Left lobe of liver (tissue), 2 donors: ENCODE measurements at regions not wholly inside any gene's neighbourhood (a gene's known extent, or its start where the extent isn't known, plus 50 kb on each side); places are given as distances from the start of the nearest gene placed in this dataset.
A peak's percentile ranks its signal among the peaks of the same experiment; 100 is the strongest.

Experiments
- ATAC-seq: fragments of 200-7000 bp; cut with Tn5 transposase; one replicate; pipeline ENCODE4 v1.9.1; 2020; ENCODE audit warnings: mild to moderate bottlenecking, moderate library complexity
- DNase-seq: peaks from one replicate; pipeline ENCODE4 v3.0.0-alpha.2; 2020; ENCODE audit warnings: low spot score
- donor health status: DM: no; HTN: no; CAD: no; lungs with moderate emphysema.
- donor health status: DM: no; HTN: yes; CAD: no.

GRCh38 chrX:147680251-147680650 lies 231.5 kb upstream of the FMR1 start:
- DNase-seq (no peak), ATAC-seq (no peak)

DNA sequence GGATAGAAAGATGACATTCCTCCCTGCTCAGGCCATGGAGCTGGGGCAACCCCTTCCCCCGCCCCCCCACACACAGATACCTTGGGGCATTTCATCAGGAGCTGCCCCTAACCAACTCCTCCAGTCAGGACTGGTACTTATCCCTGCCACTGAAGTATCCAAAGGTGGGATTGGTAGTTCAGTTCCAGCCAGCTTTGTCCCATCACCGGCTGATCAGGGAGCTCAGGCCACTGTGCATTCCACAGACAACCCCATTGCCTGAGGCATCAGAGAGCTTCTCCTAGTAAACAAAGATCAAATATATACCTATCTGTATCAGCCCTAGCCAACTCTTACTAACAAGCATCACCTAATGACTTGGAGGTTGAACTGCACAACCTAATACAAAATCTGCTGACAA lies 218.2 kb upstream of the FMR1 start:
- DNase-seq: no peak
- ATAC-seq: no peak

GRCh38 chrX:147699061-147699460 lies 212.7 kb upstream of the FMR1 start:
- no peak for ATAC-seq
- DNase-seq: no peak

GRCh38 chrX:147710301-147710700 lies 201.4 kb upstream of the FMR1 start:
- DNase-seq (no peak), ATAC-seq (no peak)

DNA sequence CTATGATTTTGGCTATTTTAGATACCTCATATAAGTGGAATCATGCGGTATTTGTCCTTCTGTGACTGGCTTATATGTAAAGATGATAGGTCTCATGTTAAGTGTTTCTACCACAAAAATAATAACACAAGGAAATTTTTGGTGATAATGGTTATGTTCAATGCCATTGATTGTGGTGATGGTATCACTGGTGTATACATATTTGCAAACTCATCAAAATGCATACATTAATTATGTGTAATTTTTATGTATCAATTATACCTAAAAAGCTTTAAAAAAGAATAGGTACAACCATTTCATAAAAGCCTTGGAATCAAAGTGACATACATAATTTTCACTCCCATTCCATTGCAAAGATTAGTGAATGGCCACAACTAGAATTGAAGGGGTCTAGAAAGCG lies 178.3 kb upstream of the FMR1 start:
- DNase-seq (no peak), ATAC-seq (no peak)

GRCh38 chrX:147735364-147735763 lies 176.4 kb upstream of the FMR1 start:
- no peak for DNase-seq
- ATAC-seq: no peak

- DNase-seq: no peak
- ATAC-seq: no peak
These were observed 175.7 kb upstream of the FMR1 start for GRCh38 chrX:147736045-147736444.

- no peak for ATAC-seq
- no peak for DNase-seq
These were observed 174.0 kb upstream of the FMR1 start for GRCh38 chrX:147737690-147738089.

DNA sequence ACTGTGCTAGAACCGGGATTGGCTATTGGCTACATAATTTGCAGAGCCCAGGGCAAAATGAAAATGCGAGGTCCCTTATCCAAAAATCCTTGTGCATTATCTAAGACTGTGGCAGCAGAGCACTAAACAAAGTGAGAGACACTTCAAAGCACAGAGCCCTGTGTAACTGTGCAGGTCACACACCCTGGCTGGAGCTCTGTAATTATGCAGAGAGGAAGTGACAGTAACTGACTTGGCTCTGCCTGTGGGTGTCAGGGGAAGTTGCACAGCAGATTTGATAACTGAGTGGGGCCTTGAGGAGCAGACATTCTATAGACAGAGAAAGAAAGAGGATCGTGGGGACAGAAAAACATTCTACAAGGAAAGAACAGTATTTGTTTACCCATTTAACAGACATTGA lies 173.5 kb upstream of the FMR1 start:
- DNase-seq (no peak), ATAC-seq (no peak)

- no peak for DNase-seq
- no peak for ATAC-seq
These were observed 172.5 kb upstream of the FMR1 start for GRCh38 chrX:147739196-147739595.

GRCh38 chrX:147741776-147742175 lies 169.9 kb upstream of the FMR1 start:
- ATAC-seq (no peak), DNase-seq (no peak)

DNA sequence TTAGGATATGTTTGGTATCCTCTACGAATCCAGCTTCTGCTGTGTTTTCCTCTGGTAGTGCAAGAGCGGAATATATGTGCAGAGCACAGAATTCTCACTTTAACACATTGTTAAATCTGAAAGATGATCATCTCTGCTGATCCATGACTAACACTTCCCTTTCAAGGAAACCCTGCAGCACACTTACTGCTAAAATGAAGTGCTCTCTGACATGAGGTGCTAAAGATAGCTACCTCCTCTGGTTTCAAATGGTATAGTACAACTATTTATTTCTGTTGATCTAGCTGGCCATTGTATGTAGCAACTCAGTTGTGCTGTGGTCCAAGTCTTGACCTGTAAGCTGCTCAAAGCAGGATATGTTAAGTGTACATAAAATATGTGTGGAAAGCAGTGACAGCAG lies 162.4 kb upstream of the FMR1 start:
- DNase-seq (no peak), ATAC-seq (no peak)

DNA sequence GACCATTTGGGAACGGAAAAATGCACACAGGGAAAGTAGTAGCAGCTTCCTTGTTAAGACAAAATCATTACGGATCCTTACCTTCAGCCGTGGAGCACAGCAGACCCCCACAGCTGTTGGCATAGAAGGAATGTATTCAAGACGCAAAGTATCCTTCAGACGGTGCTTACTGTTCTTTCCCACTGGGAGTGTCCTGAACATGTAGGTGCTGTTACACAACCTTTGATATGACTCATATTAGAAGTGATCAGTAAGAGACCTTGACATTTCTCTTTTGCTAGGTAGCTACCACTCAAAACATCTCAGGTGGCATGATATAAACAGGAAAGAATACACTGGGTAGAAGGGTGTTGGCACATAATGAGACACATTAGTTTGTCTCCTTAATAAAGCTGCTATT lies 154.0 kb upstream of the FMR1 start:
- ATAC-seq (no peak), DNase-seq (no peak)

DNA sequence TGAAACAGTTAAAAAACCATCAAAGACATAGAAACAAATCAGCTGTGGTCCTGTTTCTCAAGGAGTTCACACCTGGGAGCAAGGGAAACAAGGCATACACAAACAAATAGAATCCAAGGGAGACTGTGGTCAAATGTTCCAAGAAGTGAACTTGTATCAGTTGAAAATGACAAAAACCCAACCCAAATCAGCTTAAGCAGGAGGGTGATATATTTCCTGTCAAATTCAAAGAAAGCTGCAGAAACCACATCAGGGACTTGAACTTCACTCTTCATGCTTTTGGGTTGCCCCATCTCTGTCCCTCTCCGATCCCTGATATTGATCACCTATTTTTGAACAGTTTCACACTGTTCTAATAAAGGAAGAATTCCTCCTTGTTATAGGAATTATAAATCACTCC lies 148.6 kb upstream of the FMR1 start:
- no peak for ATAC-seq
- no peak for DNase-seq

DNA sequence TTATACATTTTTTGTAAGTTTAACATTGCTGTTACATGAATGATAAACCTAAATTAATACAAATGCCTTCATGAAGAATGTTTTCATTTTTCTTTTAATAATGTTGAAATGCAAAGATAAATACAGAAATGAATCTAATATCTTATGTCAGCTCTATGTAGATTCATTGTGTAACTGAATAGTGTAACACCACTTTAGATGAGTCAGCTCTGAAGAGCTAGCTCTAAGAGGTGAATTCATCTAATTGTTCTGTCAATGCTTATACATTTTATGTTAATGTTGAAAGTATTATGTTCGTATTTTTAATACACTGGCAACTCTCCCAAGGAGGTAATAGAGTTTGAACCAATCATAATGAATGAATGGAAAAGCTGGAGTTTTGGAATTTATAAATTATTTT lies 146.9 kb upstream of the FMR1 start:
- ATAC-seq (no peak), DNase-seq (no peak)

- DNase-seq (no peak), ATAC-seq (no peak)
These were observed 140.9 kb upstream of the FMR1 start for GRCh38 chrX:147770858-147771257.

DNA sequence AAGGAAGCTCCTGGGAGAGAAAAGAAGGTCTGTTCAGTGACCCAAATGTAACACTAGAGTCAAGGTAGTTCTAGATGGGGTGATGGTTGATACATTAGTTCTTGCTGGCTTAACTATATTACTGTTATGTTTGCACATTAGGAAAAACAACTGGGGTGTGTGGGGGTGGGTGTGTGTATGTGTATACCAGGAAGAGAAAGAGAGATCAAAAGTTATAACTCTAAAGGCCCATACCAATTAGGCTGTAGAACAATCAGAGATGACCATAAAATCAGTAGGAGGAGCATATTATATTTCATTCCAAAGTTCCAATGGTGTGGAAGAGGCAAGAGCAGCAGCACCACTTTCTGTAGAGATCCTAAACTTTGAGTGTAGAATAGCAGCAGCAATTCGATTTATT lies 134.7 kb upstream of the FMR1 start:
- DNase-seq: no peak
- no peak for ATAC-seq

DNA sequence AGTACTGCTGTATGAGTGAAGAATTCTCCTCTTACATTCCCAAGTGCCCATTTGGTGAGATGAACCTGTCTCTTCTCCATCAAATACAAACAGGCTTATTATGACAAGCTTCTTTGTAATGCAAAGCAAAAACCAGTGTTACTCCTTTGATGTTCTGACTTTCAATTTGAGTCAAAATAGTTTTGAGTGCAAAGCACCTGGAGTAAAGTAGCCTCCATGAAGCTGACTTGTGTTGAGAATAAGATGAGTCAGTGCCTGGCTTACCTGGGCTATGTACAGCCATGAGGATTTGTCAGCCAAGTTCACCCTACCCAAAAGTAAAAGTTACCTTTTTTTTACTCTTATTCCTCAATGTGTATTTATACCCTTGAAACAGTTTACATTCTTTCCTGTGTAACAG lies 132.5 kb upstream of the FMR1 start:
- DNase-seq (no peak), ATAC-seq (no peak)

DNA sequence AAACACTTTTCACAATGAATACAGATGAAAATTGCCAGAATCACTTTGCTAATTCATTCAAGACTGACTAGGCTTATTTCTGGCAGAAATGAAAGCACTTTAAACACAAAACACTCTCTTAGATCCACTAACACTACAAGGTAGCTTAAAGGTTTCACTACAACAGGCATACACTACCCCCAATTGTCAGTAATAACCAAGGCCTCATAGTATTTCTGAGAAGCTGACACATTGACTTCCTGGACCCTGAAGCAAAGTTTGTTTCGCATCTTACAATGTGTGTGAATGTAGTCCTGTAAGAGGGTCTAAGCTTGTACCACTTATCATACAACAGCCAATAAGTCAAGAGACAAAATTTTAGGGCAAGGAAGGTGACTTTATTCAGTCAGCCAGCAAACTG lies 129.9 kb upstream of the FMR1 start:
- DNase-seq (no peak), ATAC-seq (no peak)

DNA sequence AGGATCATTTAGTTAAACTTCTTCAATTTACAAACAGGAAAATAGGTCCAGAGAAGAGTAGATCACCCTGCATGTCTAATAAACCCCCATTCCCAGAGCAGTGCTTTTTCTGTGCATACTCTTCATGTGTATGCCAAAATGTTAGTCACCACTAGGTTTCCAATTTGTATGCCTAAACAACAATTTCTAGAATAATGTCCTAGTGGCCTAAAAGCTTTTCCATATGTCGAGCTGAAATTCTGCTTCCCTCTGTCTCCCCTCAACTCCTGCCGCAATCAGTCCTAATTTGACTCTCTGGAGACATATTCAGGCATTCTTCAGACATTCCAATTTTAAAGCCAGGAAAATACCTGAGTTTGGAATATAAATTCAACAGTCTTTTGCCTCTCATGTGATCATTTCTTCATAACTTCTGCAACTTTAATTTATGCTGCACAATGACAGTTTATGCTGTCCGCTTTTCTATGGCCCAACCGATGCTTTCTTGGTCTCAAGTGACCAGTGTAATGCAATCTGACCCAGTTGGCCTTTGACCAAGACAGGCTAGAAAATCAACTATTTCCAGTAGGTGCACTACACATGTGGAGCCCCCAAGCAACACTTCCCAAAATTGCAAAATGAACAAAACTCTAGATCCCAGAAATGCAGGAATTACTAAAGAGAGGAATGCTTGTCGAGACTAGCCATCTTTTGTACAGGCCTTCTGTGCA lies 122.9 kb upstream of the FMR1 start:
- no peak for ATAC-seq
- DNase-seq: no peak

- ATAC-seq (no peak), DNase-seq (no peak)
These were observed 111.1 kb upstream of the FMR1 start for GRCh38 chrX:147800663-147801062.

GRCh38 chrX:147803948-147804347 lies 107.8 kb upstream of the FMR1 start:
- DNase-seq: no peak

GRCh38 chrX:147811803-147812202 lies 99.9 kb upstream of the FMR1 start:
- no peak for ATAC-seq
- DNase-seq: no peak

More at GRCh38 chrX:147803948-147804347, 107.8 kb upstream of the FMR1 start:
- peak; percentile 70 for ATAC-seq

DNA sequence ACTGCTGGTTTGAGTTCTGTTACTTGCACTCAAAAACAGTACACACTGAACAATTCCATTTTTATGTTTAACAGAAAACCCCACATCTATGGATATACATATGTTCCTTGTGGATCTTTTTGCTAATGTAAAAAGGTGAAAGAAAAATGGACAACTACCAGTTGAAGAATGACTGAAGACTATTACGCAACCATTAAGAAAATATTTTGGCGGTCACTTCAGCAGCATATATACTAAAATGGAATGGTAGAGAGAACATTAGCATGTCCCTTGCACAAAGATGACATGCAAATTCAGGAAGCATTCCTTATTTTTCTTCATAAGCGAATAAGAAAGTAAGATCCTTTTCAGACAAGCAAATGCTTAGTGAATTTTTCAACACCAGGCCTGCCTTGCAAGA lies 84.6 kb upstream of the FMR1 start:
- ATAC-seq (no peak), DNase-seq (no peak)
